Heart left ventricle (tissue), 13 donors: ENCODE measurements at regions not wholly inside any gene's neighbourhood (a gene's known extent, or its start where the extent isn't known, plus 50 kb on each side); places are given as distances from the start of the nearest gene placed in this dataset.

Source experiments
- POLR2A ChIP-seq, 2 donors: fragments of 450-650 bp; IDR thresholded peaks; one replicate each; pipeline ENCODE4 v1.6.1; 2017; ENCODE audit warnings: antibody characterized with exemption in 2 of 2, mild to moderate bottlenecking in 2 of 2, moderate library complexity in 2 of 2
- TF ChIP-seq, protein P1 (sequence below), 12 donors: fragments of 200-600 bp; sonication (generic) in 4 of 12; IDR thresholded peaks; one replicate each; pipeline versions ENCODE4 v1.5.0 to v1.8.0; 2018 to 2022; ENCODE audit warnings: antibody characterized with exemption in 12 of 12, mild to moderate bottlenecking in 5 of 12
- donor health status: ischemic (EF 13 %, LVEDD 7.1; RV severe dilation, severe dysfunction).
- donor health status: DM: no; HTN: yes; CAD: no.
- donor health status: DM: no; HTN: no; CAD: no.
- donor health status: ischemic (EF 25% LVEDD 6.9; RV normal size, moderate dysfunction).
- donor health status: ischemic (EF 25% LVEDD 5.7; RV mildly dilated, moderate dysfunction).
- donor health status: ischemic (EF 35%, LVEDD 5.7; RV mildly dilated, moderate dysfunction).
- donor health status: nonischemic (EF 11% LVEDD 7.7; RV severe dilation, severe dysfunction).
- donor health status: DM: yes; HTN: yes; CAD: no.
- donor health status: PGD.
- donor health status: ischemic (EF 29% LVEDD 5.4; RV normal size, mild dysfunction).
- donor health status: nonischemic (EF 23%, LVEDD 6.1; RV moderate dilation, normal function).

DNA sequence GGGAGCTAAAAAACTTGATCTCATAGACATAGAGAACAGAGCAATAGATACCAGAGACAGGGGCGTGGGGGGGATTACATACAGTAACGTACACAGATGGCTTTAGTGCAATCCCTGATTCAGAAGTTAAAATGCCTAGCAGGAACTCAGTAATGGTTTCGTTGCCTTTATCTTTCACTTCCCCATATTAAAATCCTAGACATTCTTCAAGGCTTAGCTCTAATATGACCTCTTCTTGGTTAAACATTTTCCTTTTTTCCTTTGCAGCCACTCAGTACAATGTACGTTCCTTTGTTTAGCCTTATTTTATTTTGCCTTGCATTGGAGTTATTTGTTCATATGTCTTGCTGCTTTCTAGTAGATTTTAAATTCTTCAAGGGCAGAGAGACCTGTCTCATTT, 104.9 kb downstream of the C11orf87 start:
- TF ChIP-seq, protein P1, sequence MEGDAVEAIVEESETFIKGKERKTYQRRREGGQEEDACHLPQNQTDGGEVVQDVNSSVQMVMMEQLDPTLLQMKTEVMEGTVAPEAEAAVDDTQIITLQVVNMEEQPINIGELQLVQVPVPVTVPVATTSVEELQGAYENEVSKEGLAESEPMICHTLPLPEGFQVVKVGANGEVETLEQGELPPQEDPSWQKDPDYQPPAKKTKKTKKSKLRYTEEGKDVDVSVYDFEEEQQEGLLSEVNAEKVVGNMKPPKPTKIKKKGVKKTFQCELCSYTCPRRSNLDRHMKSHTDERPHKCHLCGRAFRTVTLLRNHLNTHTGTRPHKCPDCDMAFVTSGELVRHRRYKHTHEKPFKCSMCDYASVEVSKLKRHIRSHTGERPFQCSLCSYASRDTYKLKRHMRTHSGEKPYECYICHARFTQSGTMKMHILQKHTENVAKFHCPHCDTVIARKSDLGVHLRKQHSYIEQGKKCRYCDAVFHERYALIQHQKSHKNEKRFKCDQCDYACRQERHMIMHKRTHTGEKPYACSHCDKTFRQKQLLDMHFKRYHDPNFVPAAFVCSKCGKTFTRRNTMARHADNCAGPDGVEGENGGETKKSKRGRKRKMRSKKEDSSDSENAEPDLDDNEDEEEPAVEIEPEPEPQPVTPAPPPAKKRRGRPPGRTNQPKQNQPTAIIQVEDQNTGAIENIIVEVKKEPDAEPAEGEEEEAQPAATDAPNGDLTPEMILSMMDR (IDR thresholded peaks at IDR 0.05) = no peak
- TF ChIP-seq POLR2A (IDR thresholded peaks at IDR 0.05) = no peak
